DMS153 (cell line): ENCODE measurements at regions not wholly inside any gene's neighbourhood (a gene's known extent, or its start where the extent isn't known, plus 50 kb on each side); places are given as distances from the start of the nearest gene placed in this dataset.
A peak's percentile ranks its signal among the peaks of the same experiment; 100 is the strongest.

ENCODE experiments used
- DNase-seq: peaks from one replicate; lab custom pipeline; 2025; lab: John Stamatoyannopoulos, UW

DNA sequence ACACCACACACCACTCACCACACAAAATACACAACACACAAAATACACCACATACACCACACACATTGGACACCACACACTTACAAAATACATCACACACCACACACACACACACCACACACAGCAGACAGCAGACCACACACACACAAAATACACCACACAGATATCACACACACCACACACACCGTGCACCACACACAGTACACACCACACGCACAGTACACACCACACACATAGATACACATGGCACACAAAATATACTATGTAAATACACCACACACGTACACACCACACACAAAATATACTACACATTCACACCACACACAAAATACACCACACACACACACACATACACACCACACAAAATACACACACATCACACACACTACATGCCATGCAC, 1243.5 kb downstream of the BRD1 start:
- DNase-seq: no peak

DNA sequence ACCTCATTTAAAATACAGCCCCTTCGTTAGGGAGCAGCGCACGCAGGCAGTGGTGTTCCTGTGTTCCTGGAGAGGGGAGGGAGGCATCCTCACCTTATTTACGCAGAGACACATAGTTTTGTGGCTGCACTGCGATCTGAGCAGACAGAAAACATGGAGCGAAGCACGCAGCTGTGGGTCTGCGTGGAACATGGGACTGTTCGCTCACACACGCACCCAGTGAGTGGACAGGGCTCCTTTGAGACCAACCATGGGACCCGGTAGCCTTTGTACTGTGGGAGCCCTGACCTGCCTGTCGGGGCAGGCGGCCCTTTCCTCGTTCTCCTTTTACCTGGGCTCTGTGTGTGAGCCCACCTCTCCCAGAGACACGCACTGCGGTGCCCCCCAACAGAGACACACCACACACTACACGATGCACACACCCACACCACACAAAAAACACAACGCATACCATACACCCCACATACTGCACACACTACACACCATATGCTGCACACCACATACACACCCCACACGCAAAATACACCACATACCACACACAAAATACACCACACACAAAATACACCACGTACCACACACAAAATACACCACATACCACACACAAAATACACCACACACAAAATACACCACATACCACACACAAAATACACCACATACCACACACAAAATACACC, 1245.7 kb downstream of the BRD1 start:
- DNase-seq: no peak

DNA sequence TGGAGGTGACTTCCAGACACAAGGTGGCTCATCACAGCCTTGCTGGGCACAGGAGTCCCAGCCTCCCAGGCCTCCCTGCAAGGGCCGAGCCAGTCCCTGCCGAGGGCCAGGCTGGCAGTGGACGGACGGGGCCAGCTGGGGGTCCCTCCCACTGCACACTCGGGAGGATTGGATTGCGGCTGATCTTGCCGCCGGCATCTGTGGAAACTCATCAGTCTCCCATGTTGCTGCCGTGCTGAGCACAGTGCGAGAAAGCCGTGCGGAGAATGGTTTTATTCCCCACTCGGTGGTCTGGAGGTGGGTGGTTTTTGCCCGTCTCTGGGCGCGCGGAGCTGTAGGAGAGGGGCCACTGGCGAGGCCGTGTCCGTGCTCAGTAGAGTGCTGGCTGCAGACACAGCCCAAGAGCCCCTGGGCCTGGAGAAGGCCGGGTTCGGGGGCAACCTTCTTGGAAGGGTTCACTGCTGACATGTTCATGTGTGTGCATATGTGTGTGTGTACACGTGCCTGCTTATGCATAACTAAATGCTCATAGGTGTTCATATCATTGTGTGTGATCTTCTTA, 1246.4 kb downstream of the BRD1 start:
- no peak for DNase-seq

DNA sequence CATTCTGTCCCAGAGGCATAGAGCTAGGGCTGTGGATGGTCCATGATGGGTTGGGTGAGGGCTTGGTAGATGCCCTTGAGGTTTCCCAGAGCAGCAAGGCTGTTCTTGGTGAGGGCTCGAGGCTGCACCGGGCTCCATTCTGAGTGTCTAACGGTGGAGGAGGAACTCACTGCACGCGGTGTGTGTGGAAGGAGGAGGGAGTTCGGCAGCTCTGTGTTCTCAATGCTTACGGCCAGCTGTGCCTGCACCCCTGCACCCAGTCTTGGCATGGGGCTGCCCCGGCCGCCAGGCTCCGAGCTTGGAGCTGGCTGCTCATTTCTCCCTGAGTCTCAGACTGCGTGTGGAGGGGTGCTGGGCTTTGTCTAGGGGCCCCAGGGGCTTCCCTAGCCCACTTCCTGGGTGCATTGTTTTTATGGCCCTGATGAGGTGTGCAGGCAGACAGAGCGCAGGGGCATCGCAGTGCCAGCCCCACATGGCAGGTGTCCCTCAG, 1247.1 kb downstream of the BRD1 start:
- DNase-seq: no peak

DNA sequence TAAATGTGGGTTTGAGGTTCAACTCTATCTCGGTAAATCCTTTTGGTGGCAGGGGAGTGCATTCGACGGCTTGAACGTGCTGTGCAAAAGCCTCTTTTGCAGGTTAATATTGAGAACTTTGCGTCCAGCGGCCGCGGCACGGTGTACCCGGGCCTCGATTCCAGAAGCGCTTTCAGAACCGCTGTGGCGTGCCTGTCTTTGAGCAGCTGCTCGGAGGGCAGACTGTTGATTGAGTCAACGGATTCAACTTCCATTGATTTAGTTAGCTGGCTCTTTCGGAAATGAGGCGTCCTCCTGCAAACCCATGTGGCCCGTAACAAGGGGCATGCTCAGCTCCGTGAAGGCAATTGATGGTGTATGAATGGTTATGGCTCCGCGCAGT, 1247.8 kb downstream of the BRD1 start:
- DNase-seq: no peak

DNA sequence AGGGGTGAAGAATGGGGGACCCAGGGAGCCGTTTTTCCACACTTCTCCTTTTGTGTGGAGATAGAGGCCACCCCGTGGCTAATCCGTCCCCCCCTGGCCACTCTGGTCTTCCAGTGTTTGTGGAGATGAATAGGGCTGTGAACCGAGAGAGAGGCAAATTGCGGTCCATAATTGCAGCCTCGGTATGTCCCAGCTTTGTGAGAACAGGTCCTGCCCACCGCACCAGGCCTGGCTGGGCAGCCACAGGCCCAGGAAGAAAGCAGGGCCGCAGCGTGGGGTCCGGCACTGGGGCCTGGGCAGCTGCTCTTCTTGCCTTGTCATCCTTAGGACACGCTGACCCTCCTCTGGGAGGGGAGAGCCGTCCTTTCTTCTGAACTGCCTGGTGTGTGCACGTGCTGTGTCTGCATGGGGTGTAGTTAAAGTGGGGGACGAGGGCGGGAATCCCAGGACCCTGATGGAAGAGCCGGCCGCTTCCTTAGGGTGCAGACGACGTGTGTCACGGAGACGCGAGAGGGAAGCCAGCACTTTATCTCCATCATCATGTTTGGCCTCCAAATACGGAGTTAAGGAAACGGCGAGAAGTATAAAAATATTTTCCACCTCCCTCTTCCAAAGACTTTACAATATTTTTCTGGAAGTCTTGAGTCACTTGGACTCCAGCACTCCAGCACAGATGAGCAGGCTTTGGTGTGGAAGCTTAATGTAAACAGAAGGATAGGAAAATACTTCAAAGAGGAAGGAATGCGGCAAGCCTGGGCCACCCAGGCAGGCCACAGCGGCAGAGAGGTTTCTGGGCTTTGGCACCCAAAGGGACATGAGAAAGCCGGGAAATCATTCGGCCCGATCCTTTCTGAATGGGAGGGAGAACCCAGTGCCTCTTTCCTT, 1248.4 kb downstream of the BRD1 start:
- no peak for DNase-seq

DNA sequence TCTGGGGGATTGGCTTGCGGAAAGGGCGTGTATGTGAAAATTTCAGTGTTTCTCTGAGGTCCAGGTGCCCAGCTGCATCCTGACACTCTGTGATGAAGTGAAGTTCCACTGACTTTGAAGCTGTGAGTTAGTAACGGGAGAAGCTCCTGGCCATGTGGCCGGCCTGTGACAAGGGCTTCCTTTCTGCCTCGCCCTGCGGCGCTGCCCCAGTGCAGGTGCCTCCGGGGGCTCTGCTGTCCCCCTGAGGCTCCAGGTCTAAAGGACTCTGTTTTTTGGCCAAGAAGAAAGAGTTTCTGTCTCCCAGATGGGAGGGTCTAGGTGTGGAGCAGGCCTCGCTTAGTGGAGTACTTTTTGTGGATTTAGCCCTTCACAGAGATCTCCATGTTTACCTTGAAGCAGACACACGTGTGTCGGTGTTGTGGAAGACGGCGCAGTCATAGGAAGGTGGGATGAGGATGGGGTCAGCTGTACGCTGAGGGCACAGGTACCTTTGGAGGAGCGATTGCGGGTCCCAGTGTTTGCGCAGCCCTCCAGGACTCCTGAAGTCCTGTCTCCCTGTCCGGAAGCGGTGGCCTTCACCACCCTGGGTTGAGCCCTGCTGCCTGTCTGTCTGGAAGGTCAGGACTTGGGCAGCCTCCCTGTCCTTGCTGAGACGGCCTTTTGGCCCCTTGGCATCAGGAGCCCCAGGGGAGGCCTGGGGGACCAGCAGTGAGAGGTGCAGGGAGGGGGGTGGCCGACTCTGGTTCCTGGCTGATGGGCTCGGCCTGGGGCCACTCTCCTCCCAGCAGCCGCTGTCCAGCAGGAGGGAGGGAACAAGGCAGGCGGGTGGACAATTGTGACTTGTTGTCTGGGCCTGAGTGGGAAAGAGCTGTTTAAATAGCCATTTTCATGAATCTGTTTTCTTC, 1249.3 kb downstream of the BRD1 start:
- DNase-seq: no peak

DNA sequence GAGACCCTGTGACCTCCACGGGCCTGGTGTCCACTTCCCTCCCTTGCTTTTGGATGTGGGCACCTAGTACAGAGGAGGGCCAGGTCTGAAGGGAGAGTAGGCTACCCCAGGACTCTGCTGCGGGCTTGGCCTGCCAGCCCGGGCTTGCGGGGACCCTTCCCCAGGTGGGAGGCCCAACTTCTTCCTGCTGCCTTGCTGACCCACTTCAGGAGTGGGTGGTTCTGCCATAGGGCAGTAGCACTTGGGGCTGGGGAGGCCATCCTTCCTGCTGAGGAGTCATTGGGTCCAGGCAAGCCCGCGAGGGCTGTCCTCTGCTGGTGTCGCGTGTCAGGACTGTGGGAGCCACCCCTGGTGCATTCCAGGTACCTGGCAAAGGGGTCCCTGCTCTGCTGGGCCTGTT, 1250.0 kb downstream of the BRD1 start:
- no peak for DNase-seq

DNA sequence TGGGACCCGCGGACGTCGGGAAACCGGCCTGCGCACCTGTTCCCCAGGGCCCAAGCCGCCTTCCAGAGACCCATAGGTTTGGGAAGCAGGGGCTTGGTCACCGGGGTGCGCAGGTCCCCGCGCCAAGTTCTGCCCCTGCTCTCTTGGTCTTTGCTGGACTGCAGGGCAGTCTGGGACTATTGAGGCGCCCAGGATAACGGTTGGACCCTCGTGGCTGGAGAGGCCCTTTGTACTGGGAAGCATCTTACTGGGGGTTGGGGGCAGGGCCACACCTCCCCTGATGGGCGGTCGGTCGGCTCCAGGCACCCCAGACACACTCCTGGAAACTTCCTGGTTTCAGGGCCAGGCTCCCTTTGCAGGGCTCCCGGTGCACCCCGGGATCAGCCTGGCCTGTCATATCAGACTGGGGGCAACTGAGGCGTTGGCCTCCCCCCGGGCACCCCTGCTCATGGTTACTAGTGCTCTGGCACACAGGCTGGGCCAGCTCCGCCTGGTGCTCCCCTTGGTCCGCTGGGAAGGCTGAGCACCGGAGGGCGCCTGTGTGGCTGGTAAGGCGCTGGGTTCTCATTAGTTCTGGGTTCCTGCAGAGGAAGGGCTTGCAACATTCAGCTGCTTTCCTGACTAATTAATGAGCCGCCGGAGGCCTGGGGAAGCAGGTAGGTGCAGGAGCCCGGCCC, 1250.5 kb downstream of the BRD1 start:
- peak; percentile 29 for DNase-seq

DNA sequence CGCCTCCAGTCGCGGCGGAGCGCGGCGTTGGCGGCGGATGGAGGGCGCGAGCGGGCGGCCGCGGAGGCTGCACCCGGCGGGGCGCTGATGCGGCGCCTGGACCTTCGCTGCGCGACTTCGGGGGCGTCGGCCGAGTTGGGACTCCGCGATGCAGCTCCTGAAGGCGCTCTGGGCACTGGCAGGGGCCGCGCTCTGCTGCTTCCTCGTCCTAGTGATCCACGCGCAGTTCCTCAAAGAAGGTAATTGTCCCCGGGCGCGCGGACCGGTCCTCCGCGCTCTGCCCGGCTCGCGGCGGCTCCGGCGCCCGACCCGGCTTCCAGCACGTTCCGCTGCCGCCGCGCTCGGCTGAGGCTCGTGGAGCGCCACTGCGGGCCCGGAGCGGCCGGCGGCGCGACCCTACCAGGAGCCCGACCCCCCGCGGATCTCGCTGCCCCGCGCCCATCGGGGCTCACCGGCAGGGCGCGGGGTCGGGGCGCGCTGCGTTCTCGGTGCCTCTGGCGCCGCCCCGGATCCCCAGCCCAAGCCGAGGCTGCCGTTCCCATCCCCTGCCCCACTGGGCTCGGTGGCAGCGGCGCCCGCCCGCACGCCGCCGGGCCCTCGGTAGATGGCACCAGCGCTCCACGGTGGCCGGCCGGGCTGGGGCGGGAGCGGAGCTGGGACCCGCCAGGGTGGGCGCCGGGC, 1251.2 kb downstream of the BRD1 start:
- DNase-seq: no peak

DNA sequence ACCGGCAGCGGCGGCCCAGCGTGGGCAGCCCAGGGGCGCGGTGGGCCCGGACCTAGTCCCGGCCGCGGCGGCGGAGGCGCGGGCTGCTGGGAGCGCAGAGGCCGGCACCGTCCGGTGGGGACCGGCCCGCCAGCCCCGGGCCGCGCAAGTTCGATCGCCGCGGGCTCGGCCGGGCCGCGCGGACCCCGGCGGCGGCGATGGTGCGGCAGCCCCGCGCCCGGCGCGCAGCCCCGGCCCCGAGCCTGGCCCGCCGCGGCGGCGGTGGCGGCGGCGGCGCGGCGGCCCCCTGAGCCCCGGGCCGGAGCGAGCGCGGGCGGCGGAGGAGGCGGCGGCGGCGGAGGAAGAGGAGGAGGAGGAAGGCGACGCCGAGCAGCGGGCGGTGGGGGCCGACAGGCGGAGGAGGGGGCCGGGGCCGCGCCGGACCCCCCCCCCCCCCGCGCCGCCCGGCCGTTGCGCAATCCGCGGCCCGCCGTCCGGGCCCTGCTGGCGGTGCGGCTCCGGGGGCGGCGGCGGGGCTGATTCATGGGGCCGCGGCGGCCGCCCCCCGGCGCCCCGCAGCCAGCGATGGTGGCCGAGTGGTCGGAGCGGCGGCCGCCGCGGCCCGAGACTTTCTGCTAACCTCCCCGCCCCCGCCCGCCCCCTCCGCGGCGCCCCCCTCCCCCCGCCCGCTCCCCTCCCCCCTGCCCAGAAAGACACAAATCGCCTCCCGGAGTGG, 1251.9 kb downstream of the BRD1 start:
- DNase-seq: no peak

DNA sequence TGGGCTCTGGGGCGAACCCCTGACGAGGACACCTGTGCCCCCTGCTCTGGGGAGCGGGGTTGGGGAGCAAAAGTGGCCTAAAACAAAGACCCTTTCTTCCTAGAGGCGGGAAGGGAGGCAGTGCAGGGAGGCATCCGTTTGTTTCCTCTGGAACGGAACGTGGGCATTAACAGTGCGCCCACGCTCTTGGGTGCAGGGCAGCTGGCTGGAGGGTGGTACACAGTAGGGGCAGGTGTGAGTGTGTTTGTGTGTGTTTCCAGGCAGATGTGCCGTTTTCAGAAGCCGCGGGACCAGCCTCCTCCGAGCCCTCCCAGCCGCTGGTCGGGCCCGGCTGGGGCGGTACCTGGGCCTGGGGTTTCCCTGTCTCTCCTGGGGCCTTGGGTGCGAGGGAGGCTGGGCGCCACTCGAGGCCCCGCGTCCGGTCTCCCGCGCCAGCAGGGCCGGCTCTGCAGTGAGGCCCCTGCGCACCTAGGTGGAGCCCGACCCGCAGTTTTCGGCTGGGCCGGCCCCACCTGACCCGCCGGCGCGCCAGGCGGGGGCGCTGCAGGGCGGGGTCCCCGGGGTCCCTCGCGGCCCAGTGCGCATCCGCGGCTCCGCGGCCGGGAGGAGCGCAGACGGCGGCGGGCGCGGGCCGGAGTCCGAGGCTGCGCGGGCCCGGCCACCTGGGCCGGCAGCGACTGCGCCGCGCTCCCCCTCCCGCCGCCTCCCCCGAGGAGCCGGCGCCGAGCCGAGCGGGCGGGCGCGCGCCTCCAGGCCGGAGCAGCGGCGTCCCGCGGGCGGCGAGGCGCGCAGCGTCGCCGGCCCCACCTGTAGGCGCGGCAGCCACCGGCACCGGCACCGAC, 1252.7 kb downstream of the BRD1 start:
- DNase-seq: peak; percentile 50

DNA sequence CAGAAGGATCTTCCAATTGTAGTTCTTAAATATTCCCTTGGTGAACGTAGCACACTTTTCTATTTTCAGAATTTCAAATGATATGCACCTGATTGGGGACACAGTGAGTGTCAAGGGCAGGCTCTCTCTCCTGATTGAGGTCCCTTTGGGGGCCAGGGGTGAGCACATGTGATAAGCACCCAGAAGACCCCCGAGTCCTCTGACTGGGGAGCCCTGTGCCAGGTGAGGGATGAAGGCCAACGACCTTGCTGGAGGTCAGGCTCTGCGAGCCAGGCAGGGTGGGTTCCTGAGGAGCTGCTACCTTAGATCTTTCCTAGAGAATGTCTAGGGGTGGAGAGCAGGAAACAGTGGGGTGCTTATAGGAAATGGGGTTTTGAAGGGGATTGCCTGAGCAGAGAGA, 1253.9 kb downstream of the BRD1 start:
- DNase-seq: no peak

DNA sequence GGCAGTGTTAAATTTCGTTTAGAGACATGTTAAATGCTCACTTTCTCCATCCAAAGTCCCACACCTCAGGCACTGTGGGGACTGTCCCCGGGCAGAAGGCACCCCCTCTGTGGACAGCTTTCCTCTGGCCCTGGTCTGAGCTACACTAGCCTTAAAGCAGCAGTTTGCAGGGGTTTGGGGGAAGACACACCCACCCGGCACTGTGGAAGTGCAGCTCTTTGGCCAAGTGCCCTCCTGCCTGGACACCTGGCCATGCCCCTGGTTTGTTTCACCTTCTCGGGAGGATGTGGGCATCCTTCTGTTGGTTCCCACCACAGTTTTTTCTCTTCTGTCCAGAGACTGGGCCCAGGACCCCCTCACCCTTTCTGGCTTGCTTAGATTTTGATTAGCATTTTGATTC, 1254.7 kb downstream of the BRD1 start:
- DNase-seq: no peak

DNA sequence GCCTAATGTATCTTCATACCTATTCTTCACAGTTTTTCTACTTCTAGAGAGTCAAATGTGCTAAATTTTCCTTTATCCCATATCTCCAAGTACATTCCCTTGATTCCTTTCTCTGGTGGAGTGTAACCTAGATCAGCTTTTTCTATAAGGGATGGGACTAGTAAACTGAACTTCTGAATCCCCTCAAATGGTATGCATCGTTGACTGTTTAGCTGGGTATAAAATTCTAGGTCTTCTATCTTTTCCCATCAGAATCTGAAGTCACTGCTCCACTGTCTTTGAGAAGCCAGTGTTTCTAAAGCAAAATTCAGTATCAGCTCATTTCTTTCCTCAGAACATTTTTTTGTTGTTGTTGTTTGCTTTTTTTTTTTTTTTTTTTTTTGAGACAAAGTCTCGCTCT, 1256.8 kb downstream of the BRD1 start:
- DNase-seq: no peak

DNA sequence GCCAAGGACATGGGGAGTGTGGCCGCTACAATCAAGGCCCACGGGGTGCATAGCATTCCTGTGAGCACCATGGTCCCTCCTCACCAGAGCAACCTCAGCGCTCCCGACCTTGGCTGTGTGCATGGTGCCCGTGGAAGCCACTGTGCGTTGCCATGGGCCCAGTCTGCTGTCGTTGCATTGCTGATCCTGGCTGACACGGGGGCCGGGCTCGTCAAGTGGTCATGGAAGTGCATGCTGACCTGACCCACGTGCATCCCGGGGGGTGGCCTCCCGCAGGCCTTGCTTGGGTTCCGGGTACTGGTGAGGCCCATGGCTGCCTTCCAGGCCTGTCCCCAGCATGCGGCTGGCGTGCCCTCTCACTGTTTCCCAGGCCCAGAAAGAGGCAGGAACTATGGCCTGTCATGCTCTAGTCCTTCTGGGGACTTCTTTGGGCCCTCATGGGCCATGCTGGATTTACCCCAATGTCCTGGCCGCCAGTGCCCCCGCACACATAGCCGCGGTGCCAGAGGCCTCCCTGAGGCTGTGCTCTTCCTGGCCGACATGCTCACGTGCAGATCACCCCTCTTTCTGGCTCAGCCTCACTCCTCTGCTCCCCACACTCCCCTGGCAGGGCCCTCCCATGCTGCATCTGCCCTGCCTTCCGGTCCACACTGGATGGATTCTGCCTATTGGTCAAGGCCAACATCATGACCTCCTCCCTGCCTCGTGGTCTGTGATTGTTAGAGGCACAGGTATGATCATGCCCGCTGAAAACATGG, 1258.0 kb downstream of the BRD1 start:
- DNase-seq: no peak

DNA sequence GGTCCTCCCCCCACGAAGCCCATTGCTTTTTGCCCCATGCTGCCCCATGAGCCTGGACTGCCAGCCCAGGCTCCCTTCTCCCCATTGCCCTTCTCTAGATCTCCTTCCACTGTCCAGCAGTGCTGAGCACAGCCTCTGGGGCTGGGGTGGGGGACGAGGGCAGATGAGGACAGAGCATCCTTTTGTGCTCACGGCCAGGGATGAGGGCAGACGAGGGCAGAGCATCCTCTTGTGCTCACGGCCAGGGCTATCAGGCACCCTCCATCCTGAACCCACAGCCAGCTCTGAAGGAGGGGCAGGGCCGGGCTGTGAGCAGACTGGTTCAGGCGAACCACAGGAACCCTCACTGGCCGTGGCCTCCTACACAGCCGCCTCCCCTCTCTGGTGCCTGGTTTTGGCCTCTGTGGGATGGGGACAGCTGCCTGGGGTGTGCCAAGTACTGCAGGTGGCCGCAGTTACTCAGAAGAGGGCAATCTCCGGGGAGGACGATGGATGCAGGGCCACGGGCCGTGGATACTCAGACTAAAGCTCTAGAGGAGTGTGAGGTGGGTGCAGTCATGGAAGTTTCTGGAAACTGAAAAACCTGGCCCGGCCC, 1258.8 kb downstream of the BRD1 start:
- DNase-seq: no peak
